ENCODE measurements at regions not wholly inside any gene's neighbourhood (a gene's known extent, or its start where the extent isn't known, plus 50 kb on each side); places are given as distances from the start of the nearest gene placed in this dataset.
A peak's percentile ranks its signal among the peaks of the same experiment; 100 is the strongest.
"Not testable (repeated sequence)": the region's sequence is repeated elsewhere in the genome, so short reads cannot be mapped to it uniquely, and the experiment has no call there.

DNA sequence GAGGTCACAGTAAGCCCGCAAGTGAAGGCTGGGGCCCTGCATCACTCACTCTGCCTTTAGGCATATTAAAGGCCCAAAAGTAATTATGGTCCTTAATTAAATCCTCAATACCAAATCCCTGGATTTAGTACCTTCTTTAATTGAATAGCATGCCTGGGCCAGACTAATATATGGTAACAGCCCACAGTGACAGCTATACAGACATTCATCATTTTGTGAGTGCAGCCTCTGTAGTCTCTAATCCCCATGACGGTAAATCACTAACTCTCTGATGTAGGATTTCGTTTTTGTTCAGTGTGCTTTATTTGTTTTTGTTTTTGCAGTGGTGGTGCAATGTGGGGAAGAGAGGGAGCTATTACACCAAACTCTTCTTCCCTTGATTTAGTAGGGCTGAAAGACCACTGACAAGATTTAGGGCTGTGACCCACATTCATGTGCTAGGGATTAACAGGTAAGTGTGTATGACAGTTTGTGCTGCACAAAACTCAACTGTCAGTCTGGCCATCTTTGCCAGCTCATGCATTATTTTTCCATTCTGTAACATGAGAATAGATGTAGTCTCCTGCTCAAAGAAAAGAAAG, 60.6 kb upstream of the SLC39A8 start:
- Mint-ChIP-seq H3K27me3 (ENCODE audit: low read depth) (no peaks in the 10 kb centered on the region), H3K27ac (peak overlapping the region; percentile 85), H3K4me3 (no peak overlapping the region), H3K36me3 (no peaks in the 10 kb centered on the region), H3K9me3 (no peaks in the 10 kb centered on the region), H3K4me1 (peaks cover 33% of the 10 kb centered on the region)
- no peak for DNase-seq (ENCODE audit: low spot score in 2 of 2, unreplicated experiment in 2 of 2)
- TF ChIP-seq, protein P1, sequence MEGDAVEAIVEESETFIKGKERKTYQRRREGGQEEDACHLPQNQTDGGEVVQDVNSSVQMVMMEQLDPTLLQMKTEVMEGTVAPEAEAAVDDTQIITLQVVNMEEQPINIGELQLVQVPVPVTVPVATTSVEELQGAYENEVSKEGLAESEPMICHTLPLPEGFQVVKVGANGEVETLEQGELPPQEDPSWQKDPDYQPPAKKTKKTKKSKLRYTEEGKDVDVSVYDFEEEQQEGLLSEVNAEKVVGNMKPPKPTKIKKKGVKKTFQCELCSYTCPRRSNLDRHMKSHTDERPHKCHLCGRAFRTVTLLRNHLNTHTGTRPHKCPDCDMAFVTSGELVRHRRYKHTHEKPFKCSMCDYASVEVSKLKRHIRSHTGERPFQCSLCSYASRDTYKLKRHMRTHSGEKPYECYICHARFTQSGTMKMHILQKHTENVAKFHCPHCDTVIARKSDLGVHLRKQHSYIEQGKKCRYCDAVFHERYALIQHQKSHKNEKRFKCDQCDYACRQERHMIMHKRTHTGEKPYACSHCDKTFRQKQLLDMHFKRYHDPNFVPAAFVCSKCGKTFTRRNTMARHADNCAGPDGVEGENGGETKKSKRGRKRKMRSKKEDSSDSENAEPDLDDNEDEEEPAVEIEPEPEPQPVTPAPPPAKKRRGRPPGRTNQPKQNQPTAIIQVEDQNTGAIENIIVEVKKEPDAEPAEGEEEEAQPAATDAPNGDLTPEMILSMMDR (IDR thresholded peaks at IDR 0.05; ENCODE audit: unreplicated experiment) = no peak

DNA sequence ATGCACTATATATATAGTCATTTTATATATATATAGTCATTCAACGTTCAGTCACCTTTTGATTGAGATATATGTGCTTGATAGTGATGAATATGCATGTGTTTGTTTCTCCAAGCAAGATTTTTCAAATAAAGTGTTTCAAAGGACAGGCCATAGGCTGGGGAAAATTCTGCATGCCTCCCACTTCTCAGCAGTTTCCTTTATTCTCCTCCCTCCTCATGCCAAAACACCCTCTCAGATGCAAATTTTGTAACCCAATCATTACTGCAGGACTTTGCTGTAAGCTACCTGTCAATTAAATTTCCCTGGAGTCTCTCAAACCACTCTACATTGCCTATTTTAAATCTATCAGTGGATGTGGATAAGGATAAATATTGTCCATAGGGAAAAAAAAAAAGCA, 65.6 kb upstream of the SLC39A8 start:
- not testable (repeated sequence) for H3K36me3 Mint-ChIP-seq; H3K9me3 Mint-ChIP-seq; H3K27me3 Mint-ChIP-seq (ENCODE audit: low read depth); H3K4me3 Mint-ChIP-seq; DNase-seq (ENCODE audit: low spot score in 2 of 2, unreplicated experiment in 2 of 2); H3K27ac Mint-ChIP-seq
- H3K4me1 Mint-ChIP-seq = peaks cover 17% of the 10 kb centered on the region

DNA sequence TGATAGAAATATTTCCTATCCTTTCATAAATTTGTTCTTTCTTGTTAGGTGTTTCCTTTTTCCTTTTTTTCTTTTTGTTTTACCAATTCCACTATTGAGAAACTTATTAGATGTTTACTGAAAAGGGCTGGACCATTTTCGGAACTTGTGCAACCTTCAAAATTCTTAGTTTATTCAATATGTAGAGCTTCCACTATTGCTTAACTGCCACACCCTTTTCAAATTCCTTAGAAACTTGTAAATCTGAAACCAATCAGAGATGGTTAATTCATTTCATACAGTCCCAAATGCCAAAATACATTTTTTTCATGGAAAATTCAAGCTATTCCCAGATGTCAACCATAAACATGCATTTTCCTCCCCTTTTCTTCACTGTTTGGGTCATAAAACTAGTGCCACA, 66.1 kb upstream of the SLC39A8 start:
- no peaks in the 10 kb centered on the region for H3K27me3 Mint-ChIP-seq (ENCODE audit: low read depth)

DNA sequence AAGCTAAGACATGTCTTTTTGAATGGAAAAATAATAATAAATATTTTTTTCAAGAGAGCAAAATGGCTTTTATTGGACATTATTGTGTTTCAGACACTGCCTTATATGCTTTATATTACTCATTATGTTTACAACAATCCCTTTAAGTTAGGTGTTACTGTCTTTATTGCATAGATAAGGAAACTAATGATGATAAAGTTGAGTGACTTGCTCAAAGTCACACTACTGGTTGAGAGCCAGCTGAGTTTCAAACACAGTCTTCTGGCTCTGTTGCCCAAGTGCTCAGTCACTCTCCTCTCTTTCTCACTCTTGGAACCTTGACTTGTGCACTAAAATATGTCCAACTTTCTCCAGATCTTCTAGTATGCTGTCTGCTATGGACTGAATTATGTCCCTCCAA, 71.5 kb upstream of the SLC39A8 start:
- H3K9me3 Mint-ChIP-seq = peaks cover under 1% of the 10 kb centered on the region
- H3K4me3 Mint-ChIP-seq = no peak overlapping the region
- TF ChIP-seq, protein P1 (IDR thresholded peaks at IDR 0.05; ENCODE audit: unreplicated experiment) = no peak
- no peaks in the 10 kb centered on the region for H3K27me3 Mint-ChIP-seq (ENCODE audit: low read depth)
- H3K27ac Mint-ChIP-seq = no peak overlapping the region
- no peak for DNase-seq (ENCODE audit: low spot score in 2 of 2, unreplicated experiment in 2 of 2)
- peaks cover 14% of the 10 kb centered on the region for H3K4me1 Mint-ChIP-seq
- peaks cover 1% of the 10 kb centered on the region for H3K36me3 Mint-ChIP-seq

More for the DNA sequence above, 66.1 kb upstream of the SLC39A8 start:
- TF ChIP-seq, protein P1 (IDR thresholded peaks at IDR 0.05; ENCODE audit: unreplicated experiment) = no peak
- H3K36me3 Mint-ChIP-seq = no peaks in the 10 kb centered on the region
- H3K9me3 Mint-ChIP-seq = no peaks in the 10 kb centered on the region
- H3K4me1 Mint-ChIP-seq = peaks cover 13% of the 10 kb centered on the region
- DNase-seq (ENCODE audit: low spot score in 2 of 2, unreplicated experiment in 2 of 2) = no peak
- H3K27ac Mint-ChIP-seq = no peak overlapping the region
- no peak overlapping the region for H3K4me3 Mint-ChIP-seq

DNA sequence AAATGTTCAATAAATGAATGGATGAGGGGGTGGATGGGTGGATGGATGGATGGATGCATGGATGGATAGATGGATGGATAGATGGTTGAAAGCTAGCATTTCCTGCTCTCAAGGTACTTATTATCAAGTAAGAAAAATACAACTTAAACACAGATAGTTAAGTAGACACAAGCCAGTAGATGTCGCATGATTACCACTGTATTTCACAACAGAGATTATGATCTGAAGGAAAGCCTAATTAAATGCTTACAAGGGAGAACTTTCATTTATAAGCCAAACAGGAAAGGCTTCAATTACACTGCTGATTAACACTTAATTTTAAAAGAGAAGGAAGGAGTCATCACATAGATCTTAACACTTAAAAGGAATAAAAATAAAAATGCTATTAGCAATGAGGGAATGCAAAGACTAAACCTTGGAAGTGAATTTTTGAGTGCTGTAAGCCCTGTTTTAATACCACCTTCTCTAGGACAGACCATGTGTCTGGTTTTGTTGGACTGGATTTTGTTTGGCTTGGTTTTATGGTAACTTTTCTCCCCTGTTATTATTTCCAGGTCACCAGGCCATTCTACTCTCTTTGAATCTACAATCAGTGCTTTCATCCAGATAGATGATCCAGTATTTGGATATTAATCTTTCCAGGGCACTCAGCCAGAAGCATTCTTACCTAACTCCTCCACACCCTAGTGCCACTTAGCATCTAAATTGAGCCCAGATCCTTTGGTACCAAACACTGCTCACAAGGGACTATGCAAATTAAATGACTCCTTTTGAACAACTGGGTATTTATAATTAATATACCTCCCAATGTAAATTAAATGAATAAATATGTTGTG, 75.5 kb upstream of the SLC39A8 start:
- peaks cover 21% of the 10 kb centered on the region for H3K9me3 Mint-ChIP-seq
- peaks cover 14% of the 10 kb centered on the region for H3K4me1 Mint-ChIP-seq
- peak overlapping the region; percentile 33 for H3K27ac Mint-ChIP-seq
- no peak overlapping the region for H3K4me3 Mint-ChIP-seq
- TF ChIP-seq, protein P1 (IDR thresholded peaks at IDR 0.05; ENCODE audit: unreplicated experiment) = no peak
- no peak for DNase-seq (ENCODE audit: low spot score in 2 of 2, unreplicated experiment in 2 of 2)
- no peaks in the 10 kb centered on the region for H3K27me3 Mint-ChIP-seq (ENCODE audit: low read depth)
- H3K36me3 Mint-ChIP-seq = peaks cover 13% of the 10 kb centered on the region

DNA sequence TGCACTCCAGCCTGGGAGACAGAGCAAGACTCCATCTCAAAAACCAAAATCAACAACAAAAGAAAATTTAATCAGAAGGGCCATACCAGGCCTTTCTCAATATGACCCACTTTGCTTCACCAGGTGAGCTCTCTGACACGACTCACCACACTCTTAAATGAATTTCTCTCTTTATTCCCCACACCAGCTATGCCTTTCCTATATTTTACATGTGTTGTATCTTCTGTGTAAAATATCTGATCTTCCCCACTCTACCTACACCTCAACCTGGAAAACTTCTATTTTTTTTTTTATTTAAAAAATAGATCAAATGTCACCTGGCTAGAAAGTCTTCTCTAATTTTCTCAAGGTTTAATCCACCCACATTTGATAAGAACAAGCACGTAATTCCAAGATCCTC, 77.6 kb upstream of the SLC39A8 start:
- Mint-ChIP-seq H3K4me1 (peaks cover 15% of the 10 kb centered on the region), H3K4me3 (no peak overlapping the region), H3K27ac (no peak overlapping the region), H3K27me3 (ENCODE audit: low read depth) (no peaks in the 10 kb centered on the region), H3K36me3 (peaks cover 13% of the 10 kb centered on the region), H3K9me3 (peaks cover 21% of the 10 kb centered on the region)
- TF ChIP-seq, protein P1 (IDR thresholded peaks at IDR 0.05; ENCODE audit: unreplicated experiment) = no peak
- no peak for DNase-seq (ENCODE audit: low spot score in 2 of 2, unreplicated experiment in 2 of 2)

Data from mesothelial cell of epicardium (in vitro differentiated cells).